ENCODE measurements at regions not wholly inside any gene's neighbourhood (a gene's known extent, or its start where the extent isn't known, plus 50 kb on each side); places are given as distances from the start of the nearest gene placed in this dataset.

- DNase-seq = no peak
Observed at GRCh38 chr16:35637683-35638082, 2178.3 kb downstream of the TP53TG3F start.

GRCh38 chr16:35639233-35640205 is 2180.1 kb downstream of the TP53TG3F start:
- no peak for DNase-seq

- DNase-seq = no peak
Observed at GRCh38 chr16:35642322-35642835, 2183.0 kb downstream of the TP53TG3F start.

- no peak for DNase-seq
Observed at GRCh38 chr16:35651841-35652240, 2192.4 kb downstream of the TP53TG3F start.

- DNase-seq = no peak
Observed at GRCh38 chr16:35664091-35664693, 2204.8 kb downstream of the TP53TG3F start.

- no peak for DNase-seq
Observed at GRCh38 chr16:35685085-35685484, 2225.7 kb downstream of the TP53TG3F start.

- DNase-seq = no peak
Observed at GRCh38 chr16:35686595-35686994, 2227.2 kb downstream of the TP53TG3F start.

GRCh38 chr16:35687071-35687470 is 2227.7 kb downstream of the TP53TG3F start:
- no peak for DNase-seq

- no peak for DNase-seq
Observed at GRCh38 chr16:35687781-35688180, 2228.4 kb downstream of the TP53TG3F start.

GRCh38 chr16:35689764-35690163 is 2230.4 kb downstream of the TP53TG3F start:
- no peak for DNase-seq

GRCh38 chr16:35690413-35690812 is 2231.0 kb downstream of the TP53TG3F start:
- DNase-seq = no peak

GRCh38 chr16:35691057-35691456 is 2231.6 kb downstream of the TP53TG3F start:
- DNase-seq = no peak

GRCh38 chr16:35692824-35693223 is 2233.4 kb downstream of the TP53TG3F start:
- DNase-seq = no peak

- DNase-seq = no peak
Observed at GRCh38 chr16:35706901-35707300, 2247.5 kb downstream of the TP53TG3F start.

GRCh38 chr16:35711435-35711834 is 2252.0 kb downstream of the TP53TG3F start:
- DNase-seq = no peak

GRCh38 chr16:35711958-35712357 is 2252.5 kb downstream of the TP53TG3F start:
- no peak for DNase-seq

GRCh38 chr16:35713762-35714650 is 2254.6 kb downstream of the TP53TG3F start:
- DNase-seq = no peak

- DNase-seq = no peak
Observed at GRCh38 chr16:35714665-35715064, 2255.3 kb downstream of the TP53TG3F start.

GRCh38 chr16:35724551-35724950 is 2265.1 kb downstream of the TP53TG3F start:
- no peak for DNase-seq

- DNase-seq = no peak
Observed at GRCh38 chr16:35725949-35726348, 2266.5 kb downstream of the TP53TG3F start.

GRCh38 chr16:35730251-35730650 is 2270.8 kb downstream of the TP53TG3F start:
- DNase-seq = no peak
